HG02798 (cell line): ENCODE measurements at regions not wholly inside any gene's neighbourhood (a gene's known extent, or its start where the extent isn't known, plus 50 kb on each side); places are given as distances from the start of the nearest gene placed in this dataset.
A peak's percentile ranks its signal among the peaks of the same experiment; 100 is the strongest.

Experiments
- ATAC-seq: cut with Tn5 transposase; IDR thresholded peaks from one replicate; pipeline ENCODE4 v1.9.1; 2021; ENCODE audit warnings: mild to moderate bottlenecking; ENCODE audit not compliant: unreplicated experiment, poor library complexity

- no peak for ATAC-seq
Observed at GRCh38 chr2:134770702-134771101, 51.9 kb upstream of the TMEM163 start.

GRCh38 chr2:134771313-134771801, 52.6 kb upstream of the TMEM163 start:
- no peak for ATAC-seq

GRCh38 chr2:134772493-134773169, 53.8 kb upstream of the TMEM163 start:
- no peak for ATAC-seq

- no peak for ATAC-seq
Observed at GRCh38 chr2:134773335-134773734, 54.5 kb upstream of the TMEM163 start.

GRCh38 chr2:134773759-134774742, 55.3 kb upstream of the TMEM163 start:
- ATAC-seq: no peak

- no peak for ATAC-seq
Observed at GRCh38 chr2:134774786-134775641, 56.2 kb upstream of the TMEM163 start.

- no peak for ATAC-seq
Observed at GRCh38 chr2:134776836-134777235, 58.0 kb upstream of the TMEM163 start.

- ATAC-seq: no peak
Observed at GRCh38 chr2:134777593-134777992, 58.8 kb upstream of the TMEM163 start.

- no peak for ATAC-seq
Observed at GRCh38 chr2:134778372-134778771, 59.6 kb upstream of the TMEM163 start.

- no peak for ATAC-seq
Observed at GRCh38 chr2:134780972-134781371, 57.4 kb upstream of the ACMSD start.

GRCh38 chr2:134782107-134782506, 56.3 kb upstream of the ACMSD start:
- no peak for ATAC-seq

- peak; percentile 76 for ATAC-seq
Observed at GRCh38 chr2:134782792-134783191, 55.6 kb upstream of the ACMSD start.

GRCh38 chr2:134783912-134784311, 54.5 kb upstream of the ACMSD start:
- no peak for ATAC-seq

- ATAC-seq: no peak
Observed at GRCh38 chr2:134785659-134786430, 52.6 kb upstream of the ACMSD start.

GRCh38 chr2:134788417-134788816, 50.0 kb upstream of the ACMSD start:
- ATAC-seq: no peak
